PFSK-1 (cell line): ENCODE measurements at regions not wholly inside any gene's neighbourhood (a gene's known extent, or its start where the extent isn't known, plus 50 kb on each side); places are given as distances from the start of the nearest gene placed in this dataset.

ENCODE experiments used
- FOXP2 ChIP-seq: optimal IDR thresholded peaks from 2 replicates; pipeline ENCODE3; 2011; ENCODE audit warnings: borderline replicate concordance, control low read depth, inconsistent platforms; ENCODE audit not compliant: insufficient read depth; ENCODE audit errors: extremely low read length, extremely low read depth
- POLR2AphosphoS5 ChIP-seq: IDR thresholded peaks from 2 replicates; pipeline ENCODE4 v1.6.1; 2012; ENCODE audit warnings: low read depth, mild to moderate bottlenecking, control low read depth, low read length, moderate library complexity
- SIN3A ChIP-seq: IDR thresholded peaks from 2 replicates; pipeline ENCODE4 v1.6.1; 2012; ENCODE audit warnings: mild to moderate bottlenecking, low read length, moderate library complexity, borderline replicate concordance; ENCODE audit not compliant: insufficient read depth
- TAF1 ChIP-seq: IDR thresholded peaks from 2 replicates; pipeline ENCODE4 v1.6.1; 2012; ENCODE audit warnings: low read length, control low read depth, borderline replicate concordance; ENCODE audit not compliant: insufficient read depth
- TF ChIP-seq, protein P1 (sequence below), 2 experiments: IDR thresholded peaks; 2 replicates each; pipeline versions ENCODE4 v1.6.1 to v1.8.0; 2011 to 2012; ENCODE audit warnings: low read depth in 2 of 2, low read length in 2 of 2, control low read depth in 1 of 2, inconsistent platforms in 1 of 2, mild to moderate bottlenecking in 1 of 2, moderate library complexity in 1 of 2; ENCODE audit not compliant: insufficient read depth in 1 of 2

DNA sequence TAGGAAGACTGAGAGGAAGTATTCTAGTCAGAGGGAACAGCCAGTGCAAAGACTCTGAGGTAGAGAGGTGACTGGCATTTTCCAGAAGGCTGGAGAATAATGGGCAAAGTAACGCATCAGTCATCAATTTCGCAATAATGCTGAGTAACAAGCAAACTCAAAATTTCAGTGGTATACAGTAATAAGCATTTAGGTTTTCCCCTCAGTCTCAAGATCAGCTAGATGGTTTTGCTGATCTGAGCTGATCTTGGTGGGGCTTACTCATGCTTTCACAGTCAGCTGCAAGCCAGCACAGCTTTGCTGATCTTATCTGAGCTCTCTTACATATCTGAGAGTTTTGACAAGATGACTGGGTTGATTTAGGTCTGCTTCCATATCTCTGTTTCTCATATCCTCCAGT lies 108.7 kb downstream of the TSEN15 start:
- TF ChIP-seq POLR2AphosphoS5 (no peak), FOXP2 (no peak), SIN3A (peak; percentile 36; the same call in 1 of the 2 replicates), TAF1 (no peak)
- TF ChIP-seq, protein P1, sequence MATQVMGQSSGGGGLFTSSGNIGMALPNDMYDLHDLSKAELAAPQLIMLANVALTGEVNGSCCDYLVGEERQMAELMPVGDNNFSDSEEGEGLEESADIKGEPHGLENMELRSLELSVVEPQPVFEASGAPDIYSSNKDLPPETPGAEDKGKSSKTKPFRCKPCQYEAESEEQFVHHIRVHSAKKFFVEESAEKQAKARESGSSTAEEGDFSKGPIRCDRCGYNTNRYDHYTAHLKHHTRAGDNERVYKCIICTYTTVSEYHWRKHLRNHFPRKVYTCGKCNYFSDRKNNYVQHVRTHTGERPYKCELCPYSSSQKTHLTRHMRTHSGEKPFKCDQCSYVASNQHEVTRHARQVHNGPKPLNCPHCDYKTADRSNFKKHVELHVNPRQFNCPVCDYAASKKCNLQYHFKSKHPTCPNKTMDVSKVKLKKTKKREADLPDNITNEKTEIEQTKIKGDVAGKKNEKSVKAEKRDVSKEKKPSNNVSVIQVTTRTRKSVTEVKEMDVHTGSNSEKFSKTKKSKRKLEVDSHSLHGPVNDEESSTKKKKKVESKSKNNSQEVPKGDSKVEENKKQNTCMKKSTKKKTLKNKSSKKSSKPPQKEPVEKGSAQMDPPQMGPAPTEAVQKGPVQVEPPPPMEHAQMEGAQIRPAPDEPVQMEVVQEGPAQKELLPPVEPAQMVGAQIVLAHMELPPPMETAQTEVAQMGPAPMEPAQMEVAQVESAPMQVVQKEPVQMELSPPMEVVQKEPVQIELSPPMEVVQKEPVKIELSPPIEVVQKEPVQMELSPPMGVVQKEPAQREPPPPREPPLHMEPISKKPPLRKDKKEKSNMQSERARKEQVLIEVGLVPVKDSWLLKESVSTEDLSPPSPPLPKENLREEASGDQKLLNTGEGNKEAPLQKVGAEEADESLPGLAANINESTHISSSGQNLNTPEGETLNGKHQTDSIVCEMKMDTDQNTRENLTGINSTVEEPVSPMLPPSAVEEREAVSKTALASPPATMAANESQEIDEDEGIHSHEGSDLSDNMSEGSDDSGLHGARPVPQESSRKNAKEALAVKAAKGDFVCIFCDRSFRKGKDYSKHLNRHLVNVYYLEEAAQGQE (IDR thresholded peaks at IDR 0.05; ENCODE audit: insufficient read depth in 1 of 2, low read depth in 2 of 2, low read length in 2 of 2), result 0 out of 4 replicates have a peak, but pooled peaks of 1 of the 2 experiments have one; percentile 31

DNA sequence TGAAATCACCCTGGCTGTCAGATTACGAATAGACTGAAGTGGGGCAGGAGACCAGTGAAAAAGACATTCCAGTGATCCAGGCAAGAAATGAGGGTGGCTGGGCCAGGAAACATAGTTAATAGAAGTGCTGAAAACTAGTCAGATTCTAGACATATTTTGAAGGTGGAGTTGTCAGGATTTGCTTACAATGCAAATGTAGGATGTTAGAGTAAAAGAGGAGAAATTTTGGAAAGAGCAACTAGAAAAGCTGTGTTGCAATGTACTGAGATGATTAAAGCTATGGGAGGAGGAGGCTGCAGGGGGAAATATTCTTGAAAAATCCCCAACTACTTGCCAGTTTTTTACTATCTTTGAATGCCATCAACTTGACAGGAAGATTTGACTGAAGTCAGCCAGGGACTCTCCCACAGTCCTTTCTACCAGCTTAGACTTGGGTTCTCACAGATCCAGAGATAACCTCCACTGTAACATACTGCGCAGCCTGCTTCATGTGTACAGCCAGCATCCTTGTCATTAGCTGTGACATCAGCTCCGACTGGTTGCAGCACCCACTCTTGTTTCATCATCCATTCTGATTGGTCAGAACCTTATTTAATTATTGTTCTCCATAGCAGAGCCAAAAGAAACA lies 109.7 kb downstream of the TSEN15 start:
- TF ChIP-seq FOXP2 (peak; percentile 49), POLR2AphosphoS5 (no peak), SIN3A (peak; percentile 54; the same call in 1 of the 2 replicates), TAF1 (0 out of 2 replicates have a peak, but pooled peaks have one; percentile 17)
- TF ChIP-seq, protein P1 (IDR thresholded peaks at IDR 0.05; ENCODE audit: insufficient read depth in 1 of 2, low read depth in 2 of 2, low read length in 2 of 2), result 0 out of 4 replicates have a peak, but pooled peaks of 1 of the 2 experiments have one; percentile 11

DNA sequence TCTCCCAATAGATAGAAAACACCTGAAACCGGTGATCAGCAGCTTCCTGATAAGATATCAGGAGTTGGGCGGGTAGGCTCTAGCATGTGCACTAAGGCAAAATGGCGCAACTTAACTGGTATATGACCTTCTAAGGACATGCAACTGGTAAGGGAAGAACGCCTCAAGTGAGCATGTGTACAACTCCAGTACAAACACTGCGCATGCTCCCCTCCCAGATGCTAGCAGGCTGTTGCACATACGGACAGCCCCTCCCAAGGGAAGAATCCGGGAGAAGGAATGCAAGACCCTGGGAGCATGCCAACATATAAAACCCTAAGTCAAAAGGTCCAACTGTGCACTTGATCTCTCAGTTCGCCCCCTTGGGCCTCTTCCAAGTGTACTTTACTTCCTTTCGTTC lies 110.8 kb downstream of the TSEN15 start:
- TF ChIP-seq TAF1, result no peak
- TF ChIP-seq, protein P1 (IDR thresholded peaks at IDR 0.05; ENCODE audit: insufficient read depth in 1 of 2, low read depth in 2 of 2, low read length in 2 of 2), result no peak
- TF ChIP-seq SIN3A, result no peak
- TF ChIP-seq POLR2AphosphoS5, result no peak
- no peak for TF ChIP-seq FOXP2

DNA sequence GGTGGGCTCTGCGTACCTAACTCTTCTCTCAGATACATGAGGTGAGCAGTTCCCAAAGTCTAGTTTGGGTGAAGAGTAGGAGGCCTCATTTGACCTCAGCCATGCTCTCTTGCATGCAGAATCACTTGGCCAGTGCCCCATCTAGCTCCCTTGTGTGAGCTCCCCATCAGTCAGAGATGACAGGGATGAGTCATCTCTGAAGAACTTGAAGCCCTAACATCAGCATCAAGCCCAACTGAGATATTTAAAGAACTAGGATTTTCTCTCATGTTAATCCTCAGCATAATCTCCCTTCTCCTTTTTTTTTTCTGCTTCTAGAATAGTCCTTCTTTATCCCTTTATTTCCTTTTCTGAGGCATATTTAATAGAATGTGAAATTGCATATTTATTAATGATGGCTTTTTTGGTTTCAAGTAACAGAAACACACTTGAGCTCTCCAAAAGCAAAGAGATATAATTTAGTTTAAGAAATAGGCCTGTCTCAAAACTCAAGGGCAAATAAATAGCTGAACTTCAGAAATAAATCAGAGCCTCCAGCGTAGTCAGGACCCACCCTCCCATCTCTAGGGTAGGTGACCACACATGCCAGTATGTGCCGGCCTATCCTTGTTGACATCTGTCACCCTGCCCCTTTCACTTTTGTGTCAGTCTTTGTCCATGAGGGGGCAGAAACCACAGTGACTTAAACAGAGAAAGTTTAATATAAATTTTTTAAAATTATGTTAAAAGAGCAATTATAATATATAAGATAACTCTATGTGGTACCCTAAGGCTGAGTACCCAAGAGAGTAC lies 112.3 kb downstream of the TSEN15 start:
- no peak for TF ChIP-seq FOXP2
- TF ChIP-seq POLR2AphosphoS5, result no peak
- TF ChIP-seq TAF1, result no peak
- no peak for TF ChIP-seq SIN3A
- TF ChIP-seq, protein P1 (IDR thresholded peaks at IDR 0.05; ENCODE audit: insufficient read depth in 1 of 2, low read depth in 2 of 2, low read length in 2 of 2), result no peak
